DND-41 (cell line): ENCODE measurements at regions not wholly inside any gene's neighbourhood (a gene's known extent, or its start where the extent isn't known, plus 50 kb on each side); places are given as distances from the start of the nearest gene placed in this dataset.

Experiments
- ATAC-seq: fragments of 200-7000 bp; cut with Tn5 transposase; 3 replicates; pipeline ENCODE4 v1.9.1; 2021; ENCODE audit warnings: low read depth; ENCODE audit not compliant: insufficient read depth
- DNase-seq: peaks from one replicate; pipeline ENCODE4 v3.0.0-alpha.2; 2020
- H2AFZ ChIP-seq: 2 replicates; pipeline ENCODE4 v1.6.0; 2012; ENCODE audit warnings: low read depth, low read length
- H3K27ac ChIP-seq: 2 replicates; pipeline ENCODE4 v1.5.1; 2012; ENCODE audit warnings: low read length, inconsistent platforms
- H3K27me3 ChIP-seq: fragments of 200-600 bp; sonication (generic); 2 replicates; pipeline ENCODE4 v1.6.0; 2012; ENCODE audit warnings: low read length, mild to moderate bottlenecking, inconsistent platforms; ENCODE audit not compliant: insufficient read depth, poor library complexity
- H3K36me3 ChIP-seq: 2 replicates; pipeline ENCODE4 v1.5.1; 2012; ENCODE audit warnings: low read length, inconsistent platforms; ENCODE audit not compliant: insufficient read depth
- H3K4me1 ChIP-seq: 2 replicates; pipeline ENCODE4 v1.5.1; 2012; ENCODE audit warnings: mild to moderate bottlenecking, low read length; ENCODE audit not compliant: insufficient read depth
- H3K4me2 ChIP-seq: 2 replicates; pipeline ENCODE4 v1.6.0; 2012; ENCODE audit warnings: mild to moderate bottlenecking, moderate library complexity, low read length, inconsistent platforms; ENCODE audit not compliant: insufficient read depth
- H3K4me3 ChIP-seq, 2 experiments: fragments of 200-600 bp in 1 of 2; shearing (Covaris generic) in 1 of 2; 2 replicates each; pipeline ENCODE4 v1.5.1; 2012 to 2016; ENCODE audit warnings: inconsistent platforms in 2 of 2, low read length in 2 of 2, mild to moderate bottlenecking in 2 of 2, low read depth in 1 of 2, moderate library complexity in 1 of 2
- H3K79me2 ChIP-seq: 2 replicates; pipeline ENCODE4 v1.6.0; 2012; ENCODE audit warnings: low read length, inconsistent platforms; ENCODE audit not compliant: insufficient read depth
- H3K9ac ChIP-seq: 2 replicates; pipeline ENCODE4 v1.6.0; 2012; ENCODE audit warnings: low read depth, mild to moderate bottlenecking, inconsistent platforms, low read length, moderate library complexity
- H3K9me3 ChIP-seq: 2 replicates; pipeline ENCODE4 v1.5.1; 2012; ENCODE audit warnings: low read length, moderate library complexity, mild to moderate bottlenecking, inconsistent platforms; ENCODE audit not compliant: insufficient read depth, severe bottlenecking
- H4K20me1 ChIP-seq: 2 replicates; pipeline ENCODE4 v1.6.0; 2012; ENCODE audit warnings: low read length; ENCODE audit not compliant: insufficient read depth
- CTCF ChIP-seq: IDR thresholded peaks from 2 replicates; pipeline ENCODE4 v1.5.1; 2012; ENCODE audit warnings: borderline replicate concordance, low read length, moderate library complexity, mild to moderate bottlenecking; ENCODE audit not compliant: poor library complexity, severe bottlenecking; ENCODE audit errors: extremely low read depth
- EZH2 ChIP-seq: IDR thresholded peaks from 3 replicates; pipeline ENCODE4 v1.6.1; 2012; ENCODE audit warnings: borderline replicate concordance, low read depth, mild to moderate bottlenecking, moderate library complexity, low read length, inconsistent platforms; ENCODE audit not compliant: severe bottlenecking

DNA sequence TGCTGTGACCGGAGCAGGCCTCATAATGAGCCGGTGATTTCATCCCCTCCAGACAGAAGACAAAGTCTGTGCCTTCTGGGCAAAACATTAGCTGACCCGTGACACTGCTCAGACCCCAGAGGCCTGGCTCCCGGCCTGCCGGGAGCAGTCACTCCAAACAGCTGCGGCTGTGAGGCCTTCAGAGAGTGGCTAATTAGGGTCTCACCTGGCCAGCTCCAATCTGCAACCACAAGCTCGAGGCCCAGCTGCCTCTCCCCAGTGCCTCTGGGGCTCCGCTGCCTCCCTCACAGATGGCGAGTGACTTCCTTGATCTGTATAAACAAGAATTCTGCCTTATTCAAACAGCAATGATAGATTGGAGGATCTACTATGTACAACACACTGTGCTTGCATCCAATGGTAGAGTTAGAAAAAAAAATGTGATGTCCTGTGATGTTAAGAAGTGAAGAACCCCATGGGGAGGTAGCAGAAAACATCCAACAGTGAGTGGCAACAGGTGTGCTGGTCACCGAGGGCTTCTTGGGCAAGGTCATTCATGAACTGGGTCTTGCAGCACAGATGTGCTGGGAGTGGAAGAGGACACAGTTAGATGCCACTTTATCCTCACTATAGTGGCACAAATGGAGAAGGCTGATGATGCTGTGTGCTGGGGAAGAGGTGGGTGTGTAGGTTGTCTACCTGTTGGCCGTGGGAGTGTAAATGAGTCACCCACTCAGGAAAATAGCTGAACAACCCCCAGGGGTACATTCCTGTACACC lies 98.2 kb upstream of the ASAP2 start:
- Histone ChIP-seq H2AFZ (no peak overlapping the region), H3K4me2 (no peak overlapping the region), H3K79me2 (no peaks in the 10 kb centered on the region), H3K4me1 (no peaks in the 10 kb centered on the region), H3K36me3 (no peaks in the 10 kb centered on the region), H3K4me3 (no peak overlapping the region), H3K27me3 (no peaks in the 10 kb centered on the region), H3K9ac (no peak overlapping the region), H3K9me3 (no peaks in the 10 kb centered on the region), H3K27ac (no peak overlapping the region), H4K20me1 (no peaks in the 10 kb centered on the region)
- ATAC-seq (no peak), DNase-seq (no peak)
- TF ChIP-seq EZH2 = no peak
- no peak for TF ChIP-seq CTCF

- Histone ChIP-seq H3K4me2 (no peak overlapping the region), H3K36me3 (no peaks in the 10 kb centered on the region), H3K9ac (no peak overlapping the region), H3K27me3 (no peaks in the 10 kb centered on the region), H3K4me3 (no peak overlapping the region), H2AFZ (no peak overlapping the region), H4K20me1 (no peaks in the 10 kb centered on the region), H3K27ac (no peak overlapping the region), H3K79me2 (no peaks in the 10 kb centered on the region), H3K9me3 (no peaks in the 10 kb centered on the region), H3K4me1 (no peaks in the 10 kb centered on the region)
- no peak for TF ChIP-seq EZH2
- TF ChIP-seq CTCF = no peak
- DNase-seq = no peak
- no peak for ATAC-seq
Measured at GRCh38 chr2:9107168-9108025, 99.2 kb upstream of the ASAP2 start.

DNA sequence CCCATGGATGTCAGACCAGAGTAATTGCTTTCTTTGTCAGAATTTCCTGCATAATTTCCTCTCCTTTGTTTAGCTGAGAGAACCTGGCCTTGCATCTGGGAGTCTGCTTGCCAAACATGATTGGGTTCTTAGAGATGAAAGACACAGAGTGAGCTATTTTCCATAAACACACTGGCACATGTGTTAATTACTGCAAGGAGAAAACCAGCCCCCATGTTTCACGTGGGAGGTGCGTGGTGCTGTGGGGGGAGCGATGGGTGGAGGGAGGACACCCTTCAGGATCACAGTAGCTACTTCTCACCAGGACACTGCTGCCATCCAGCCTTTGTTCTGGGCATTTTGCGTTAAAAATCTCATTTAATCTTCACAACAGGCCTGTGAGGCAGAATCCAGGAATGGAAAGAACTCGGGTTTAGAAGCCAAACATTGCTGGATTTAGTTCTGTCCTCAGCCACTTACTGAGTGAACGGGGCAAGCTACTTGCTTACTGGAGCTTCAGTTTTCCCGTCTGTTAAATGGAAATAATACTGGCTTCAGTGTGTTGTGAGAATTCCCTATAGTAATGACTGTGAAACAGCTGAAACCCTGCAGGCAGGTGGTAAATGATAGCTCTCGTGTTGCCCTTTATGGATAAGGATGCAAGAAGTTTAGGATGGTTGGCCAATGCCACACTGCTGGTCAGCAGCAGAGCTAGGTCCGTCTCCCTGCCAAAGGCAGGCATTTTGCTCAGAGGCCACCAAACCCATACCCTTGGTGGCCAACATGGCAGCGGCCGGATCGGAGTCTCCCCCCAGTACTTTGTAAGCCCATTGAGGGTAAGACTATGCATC lies 100.1 kb upstream of the ASAP2 start:
- no peak for DNase-seq

More for the DNA sequence above, 100.1 kb upstream of the ASAP2 start:
- H3K4me2 ChIP-seq = no peak overlapping the region
- no peak for TF ChIP-seq CTCF
- no peak for TF ChIP-seq EZH2
- H3K4me1 ChIP-seq = no peaks in the 10 kb centered on the region
- H3K4me3 ChIP-seq = no peak overlapping the region
- no peaks in the 10 kb centered on the region for H3K27me3 ChIP-seq
- no peaks in the 10 kb centered on the region for H3K79me2 ChIP-seq
- no peak overlapping the region for H3K27ac ChIP-seq
- no peak overlapping the region for H3K9ac ChIP-seq
- ATAC-seq = no peak
- H3K36me3 ChIP-seq = no peaks in the 10 kb centered on the region
- H3K9me3 ChIP-seq = no peaks in the 10 kb centered on the region
- H4K20me1 ChIP-seq = no peaks in the 10 kb centered on the region
- no peak overlapping the region for H2AFZ ChIP-seq
